ENCODE measurements at regions not wholly inside any gene's neighbourhood (a gene's known extent, or its start where the extent isn't known, plus 50 kb on each side); places are given as distances from the start of the nearest gene placed in this dataset.

- H3K36me3 ChIP-seq (ENCODE audit: control insufficient read depth, insufficient read depth, low read length): no peaks in the 10 kb centered on the region
- no peaks in the 10 kb centered on the region for H3K9me3 ChIP-seq (ENCODE audit: control insufficient read depth, low read length)
- WGBS, 2 experiments (ENCODE audit: insufficient coverage in 2 of 2): 89 to 100% methylated on average over 1 of the region's 2 CpGs
- H3K4me3 ChIP-seq (ENCODE audit: extremely low read depth, insufficient read depth, low read length, poor library complexity, severe bottlenecking): no peak overlapping the region
- no peaks in the 10 kb centered on the region for H3K4me1 ChIP-seq (ENCODE audit: control insufficient read depth, insufficient read depth, low read length, poor library complexity, severe bottlenecking)
- no peak overlapping the region for H3K27ac ChIP-seq (ENCODE audit: low read depth, low read length, severe bottlenecking)
Measured at GRCh38 chr18:68525091-68525490, 189.8 kb downstream of the TMX3 start.

- 79 to 80% methylated on average over 1 to 3 of the region's 6 CpGs for WGBS, 2 experiments (ENCODE audit: insufficient coverage in 2 of 2)
- no peaks in the 10 kb centered on the region for H3K9me3 ChIP-seq (ENCODE audit: control insufficient read depth, low read length)
- no peak overlapping the region for H3K4me3 ChIP-seq (ENCODE audit: extremely low read depth, insufficient read depth, low read length, poor library complexity, severe bottlenecking)
- H3K4me1 ChIP-seq (ENCODE audit: control insufficient read depth, insufficient read depth, low read length, poor library complexity, severe bottlenecking): no peaks in the 10 kb centered on the region
- H3K27ac ChIP-seq (ENCODE audit: low read depth, low read length, severe bottlenecking): no peak overlapping the region
- no peaks in the 10 kb centered on the region for H3K36me3 ChIP-seq (ENCODE audit: control insufficient read depth, insufficient read depth, low read length)
Measured at GRCh38 chr18:68520406-68521075, 194.4 kb downstream of the TMX3 start.

GRCh38 chr18:68519336-68519735, 195.6 kb downstream of the TMX3 start:
- H3K4me1 ChIP-seq (ENCODE audit: control insufficient read depth, insufficient read depth, low read length, poor library complexity, severe bottlenecking): no peaks in the 10 kb centered on the region
- 83 to 100% methylated on average over 1 of the region's 3 CpGs for WGBS, 2 experiments (ENCODE audit: insufficient coverage in 2 of 2)
- H3K4me3 ChIP-seq (ENCODE audit: extremely low read depth, insufficient read depth, low read length, poor library complexity, severe bottlenecking): no peak overlapping the region
- H3K9me3 ChIP-seq (ENCODE audit: control insufficient read depth, low read length): no peaks in the 10 kb centered on the region
- H3K27ac ChIP-seq (ENCODE audit: low read depth, low read length, severe bottlenecking): no peak overlapping the region
- H3K36me3 ChIP-seq (ENCODE audit: control insufficient read depth, insufficient read depth, low read length): no peaks in the 10 kb centered on the region

- Histone ChIP-seq H3K4me1 (ENCODE audit: control insufficient read depth, insufficient read depth, low read length, poor library complexity, severe bottlenecking) (no peaks in the 10 kb centered on the region), H3K4me3 (ENCODE audit: extremely low read depth, insufficient read depth, low read length, poor library complexity, severe bottlenecking) (no peak overlapping the region), H3K27ac (ENCODE audit: low read depth, low read length, severe bottlenecking) (no peak overlapping the region), H3K9me3 (ENCODE audit: control insufficient read depth, low read length) (no peaks in the 10 kb centered on the region), H3K36me3 (ENCODE audit: control insufficient read depth, insufficient read depth, low read length) (no peaks in the 10 kb centered on the region)
- 91 to 100% methylated on average over 1 to 2 of the region's 2 CpGs for WGBS, 2 experiments (ENCODE audit: insufficient coverage in 2 of 2)
Measured at GRCh38 chr18:68509902-68510301, 205.0 kb downstream of the TMX3 start.

DNA sequence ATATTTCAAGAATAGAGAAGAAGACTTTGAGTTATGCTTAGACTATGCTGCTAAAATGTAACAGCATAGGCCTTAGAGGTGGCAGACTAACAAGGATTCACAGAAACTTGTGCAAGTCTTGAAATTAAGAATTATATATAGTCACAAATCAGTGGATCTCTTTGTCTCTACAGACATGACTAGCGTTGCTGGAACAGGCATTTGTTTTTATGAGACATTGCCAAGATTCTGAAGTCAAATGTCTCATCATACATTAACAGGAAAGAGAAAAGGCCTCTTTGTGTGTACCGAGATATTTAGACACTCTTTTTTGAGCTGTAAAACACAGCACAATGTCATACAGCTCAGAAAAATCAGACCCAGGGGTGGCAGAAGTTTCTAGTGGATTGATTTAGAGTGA, 207.1 kb downstream of the TMX3 start:
- Histone ChIP-seq H3K4me1 (ENCODE audit: control insufficient read depth, insufficient read depth, low read length, poor library complexity, severe bottlenecking) (no peaks in the 10 kb centered on the region), H3K36me3 (ENCODE audit: control insufficient read depth, insufficient read depth, low read length) (no peaks in the 10 kb centered on the region), H3K27ac (ENCODE audit: low read depth, low read length, severe bottlenecking) (no peak overlapping the region), H3K4me3 (ENCODE audit: extremely low read depth, insufficient read depth, low read length, poor library complexity, severe bottlenecking) (no peak overlapping the region), H3K9me3 (ENCODE audit: control insufficient read depth, low read length) (no peaks in the 10 kb centered on the region)
- WGBS, 2 experiments (ENCODE audit: insufficient coverage in 2 of 2): no CpG with 5 or more reads among the region's 2 CpGs

DNA sequence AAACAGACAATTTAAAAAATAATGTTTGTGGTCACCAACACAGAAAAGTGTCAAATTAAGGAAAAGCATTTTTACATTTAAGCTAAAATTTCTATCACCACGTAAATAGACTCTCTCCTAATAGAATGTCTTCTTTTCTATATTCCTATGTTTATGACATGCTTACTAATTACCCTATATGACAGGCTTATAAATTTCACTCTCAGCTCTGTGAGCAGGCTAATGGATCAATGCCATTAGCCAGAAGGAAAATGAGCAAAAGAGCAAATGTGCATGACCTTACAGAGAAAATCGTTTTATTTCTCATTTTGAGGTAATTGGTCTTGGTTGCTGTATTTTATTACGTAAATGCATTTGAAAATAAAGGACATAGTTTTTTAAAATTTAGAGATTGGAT, 209.7 kb downstream of the TMX3 start:
- Histone ChIP-seq H3K4me3 (ENCODE audit: extremely low read depth, insufficient read depth, low read length, poor library complexity, severe bottlenecking) (no peak overlapping the region), H3K36me3 (ENCODE audit: control insufficient read depth, insufficient read depth, low read length) (no peaks in the 10 kb centered on the region), H3K27ac (ENCODE audit: low read depth, low read length, severe bottlenecking) (no peak overlapping the region), H3K4me1 (ENCODE audit: control insufficient read depth, insufficient read depth, low read length, poor library complexity, severe bottlenecking) (no peaks in the 10 kb centered on the region), H3K9me3 (ENCODE audit: control insufficient read depth, low read length) (no peaks in the 10 kb centered on the region)
- WGBS, 2 experiments (ENCODE audit: insufficient coverage in 2 of 2): 81 to 92% methylated on average over 1 to 2 of the region's 3 CpGs

- Histone ChIP-seq H3K4me1 (ENCODE audit: control insufficient read depth, insufficient read depth, low read length, poor library complexity, severe bottlenecking) (no peaks in the 10 kb centered on the region), H3K27ac (ENCODE audit: low read depth, low read length, severe bottlenecking) (no peak overlapping the region)
- 100% methylated on average over 1 of the region's 2 CpGs; no CpG with 5 or more reads in 1 of the 2 experiments for WGBS, 2 experiments (ENCODE audit: insufficient coverage in 2 of 2)
Measured at GRCh38 chr18:68504441-68505177, 210.3 kb downstream of the TMX3 start.

GRCh38 chr18:68500556-68500955, 214.4 kb downstream of the TMX3 start:
- no peak overlapping the region for H3K4me3 ChIP-seq (ENCODE audit: extremely low read depth, insufficient read depth, low read length, poor library complexity, severe bottlenecking)
- H3K36me3 ChIP-seq (ENCODE audit: control insufficient read depth, insufficient read depth, low read length): no peaks in the 10 kb centered on the region
- H3K9me3 ChIP-seq (ENCODE audit: control insufficient read depth, low read length): no peaks in the 10 kb centered on the region
- H3K27ac ChIP-seq (ENCODE audit: low read depth, low read length, severe bottlenecking): no peak overlapping the region
- 96% methylated on average over 3 of the region's 4 CpGs; no CpG with 5 or more reads in 1 of the 2 experiments for WGBS, 2 experiments (ENCODE audit: insufficient coverage in 2 of 2)
- no peaks in the 10 kb centered on the region for H3K4me1 ChIP-seq (ENCODE audit: control insufficient read depth, insufficient read depth, low read length, poor library complexity, severe bottlenecking)

More at GRCh38 chr18:68504441-68505177, 210.3 kb downstream of the TMX3 start:
- H3K36me3 ChIP-seq (ENCODE audit: control insufficient read depth, insufficient read depth, low read length): no peaks in the 10 kb centered on the region
- no peaks in the 10 kb centered on the region for H3K9me3 ChIP-seq (ENCODE audit: control insufficient read depth, low read length)
- H3K4me3 ChIP-seq (ENCODE audit: extremely low read depth, insufficient read depth, low read length, poor library complexity, severe bottlenecking): no peak overlapping the region

DNA sequence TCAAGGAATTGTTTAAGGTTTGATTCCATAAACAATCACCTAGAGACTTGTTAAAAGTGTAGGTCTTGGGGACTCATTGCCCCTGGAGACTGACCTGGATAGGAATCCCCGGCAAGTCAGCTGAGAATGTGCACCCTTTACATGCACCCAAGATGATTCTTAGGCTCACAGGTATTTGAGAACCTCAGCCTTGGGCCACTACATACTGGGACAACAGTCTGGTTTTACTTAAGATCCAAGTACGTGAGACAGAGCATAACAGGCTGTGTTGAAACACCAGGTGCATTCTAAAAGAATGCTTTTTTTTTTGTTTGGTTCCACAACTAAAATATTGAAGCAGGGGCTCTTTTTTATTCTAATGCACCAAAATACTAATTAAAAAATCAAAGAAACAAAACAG, 215.8 kb downstream of the TMX3 start:
- Histone ChIP-seq H3K36me3 (ENCODE audit: control insufficient read depth, insufficient read depth, low read length) (no peaks in the 10 kb centered on the region), H3K4me3 (ENCODE audit: extremely low read depth, insufficient read depth, low read length, poor library complexity, severe bottlenecking) (no peak overlapping the region), H3K27ac (ENCODE audit: low read depth, low read length, severe bottlenecking) (no peak overlapping the region), H3K4me1 (ENCODE audit: control insufficient read depth, insufficient read depth, low read length, poor library complexity, severe bottlenecking) (no peaks in the 10 kb centered on the region), H3K9me3 (ENCODE audit: control insufficient read depth, low read length) (no peaks in the 10 kb centered on the region)
- WGBS, 2 experiments (ENCODE audit: insufficient coverage in 2 of 2): 80 to 95% methylated on average over 1 to 2 of the region's 2 CpGs

DNA sequence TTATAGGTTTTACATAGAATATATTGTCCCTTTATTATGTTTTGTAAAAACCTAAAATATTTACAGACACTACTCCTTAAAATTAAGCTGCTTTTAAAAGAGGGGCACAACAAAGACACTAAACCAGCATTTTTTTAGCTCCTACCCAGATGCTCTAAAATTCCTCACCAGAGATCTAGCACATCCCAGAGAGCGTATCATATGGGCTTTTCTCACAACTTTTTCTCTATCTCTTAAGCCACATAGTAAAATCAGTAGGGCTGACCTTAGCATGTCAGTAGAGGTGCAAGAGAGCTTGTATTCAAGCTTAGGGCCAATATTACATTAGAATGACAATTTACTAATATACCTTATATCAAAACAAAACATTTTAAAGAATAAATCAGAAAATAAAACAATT, 216.3 kb downstream of the TMX3 start:
- Histone ChIP-seq H3K4me3 (ENCODE audit: extremely low read depth, insufficient read depth, low read length, poor library complexity, severe bottlenecking) (no peak overlapping the region), H3K36me3 (ENCODE audit: control insufficient read depth, insufficient read depth, low read length) (no peaks in the 10 kb centered on the region), H3K9me3 (ENCODE audit: control insufficient read depth, low read length) (no peaks in the 10 kb centered on the region), H3K27ac (ENCODE audit: low read depth, low read length, severe bottlenecking) (no peak overlapping the region), H3K4me1 (ENCODE audit: control insufficient read depth, insufficient read depth, low read length, poor library complexity, severe bottlenecking) (no peaks in the 10 kb centered on the region)
- 100% methylated on average over 1 of the region's 1 CpG; no CpG with 5 or more reads in 1 of the 2 experiments for WGBS, 2 experiments (ENCODE audit: insufficient coverage in 2 of 2)

DNA sequence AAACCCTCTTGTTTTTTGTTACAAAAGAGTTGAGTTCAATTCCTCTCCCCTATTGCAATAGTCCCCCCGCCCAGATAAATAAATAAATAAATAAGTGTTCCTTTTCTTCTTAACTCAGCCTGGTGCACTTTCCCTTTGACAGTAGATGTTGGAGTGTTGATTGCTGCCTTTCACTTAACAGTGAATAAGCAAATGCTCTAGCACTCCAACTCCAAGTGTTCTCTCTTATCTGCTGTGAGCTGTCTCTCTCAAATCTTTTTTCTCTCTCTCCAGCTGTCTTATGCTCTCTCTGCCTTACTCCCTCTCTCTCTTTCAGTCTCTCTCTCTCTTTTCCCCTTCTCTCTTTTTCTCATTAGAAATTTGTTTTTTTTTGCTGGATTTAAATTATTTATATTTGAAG, 216.7 kb downstream of the TMX3 start:
- no peak overlapping the region for H3K27ac ChIP-seq (ENCODE audit: low read depth, low read length, severe bottlenecking)
- H3K36me3 ChIP-seq (ENCODE audit: control insufficient read depth, insufficient read depth, low read length): no peaks in the 10 kb centered on the region
- H3K9me3 ChIP-seq (ENCODE audit: control insufficient read depth, low read length): no peaks in the 10 kb centered on the region
- WGBS, 2 experiments (ENCODE audit: insufficient coverage in 2 of 2): no CpG with 5 or more reads among the region's 1 CpG
- H3K4me3 ChIP-seq (ENCODE audit: extremely low read depth, insufficient read depth, low read length, poor library complexity, severe bottlenecking): no peak overlapping the region
- H3K4me1 ChIP-seq (ENCODE audit: control insufficient read depth, insufficient read depth, low read length, poor library complexity, severe bottlenecking): no peaks in the 10 kb centered on the region
